ENCODE measurements at regions not wholly inside any gene's neighbourhood (a gene's known extent, or its start where the extent isn't known, plus 50 kb on each side); places are given as distances from the start of the nearest gene placed in this dataset.

DNA sequence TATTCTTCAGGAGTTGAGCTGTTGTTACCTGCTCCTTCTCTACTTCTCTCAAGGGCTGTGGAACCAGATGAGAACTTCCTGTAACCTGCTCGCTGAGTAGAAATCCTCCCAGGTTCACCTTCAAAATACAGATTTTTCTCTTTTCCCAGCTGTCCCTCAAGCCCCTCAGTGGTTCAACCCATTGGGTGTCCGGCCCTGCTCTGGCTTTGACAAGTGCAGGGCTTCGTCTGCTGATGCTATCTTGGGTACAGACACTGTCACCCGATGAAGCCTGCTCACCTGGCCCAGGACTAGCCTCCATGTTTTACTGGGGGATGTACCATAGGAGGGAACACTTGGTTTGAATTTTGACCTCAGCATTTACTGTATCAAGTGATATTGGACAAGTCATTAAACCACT, 490.4 kb downstream of the IRX1 start:
- no peak for TF ChIP-seq CTCF (IDR thresholded peaks at IDR 0.05)
- H3K4me1 ChIP-seq: no peaks in the 10 kb centered on the region
- no peak overlapping the region for H3K4me3 ChIP-seq
- no peaks in the 10 kb centered on the region for H3K36me3 ChIP-seq
- intact Hi-C loops (cut with DNase I): no loop called here
- no peak overlapping the region for H3K27ac ChIP-seq
- no peaks in the 10 kb centered on the region for H3K9me3 ChIP-seq
- DNase-seq (ENCODE audit: low spot score in 2 of 2): no peak
- no peaks in the 10 kb centered on the region for H3K27me3 ChIP-seq

DNA sequence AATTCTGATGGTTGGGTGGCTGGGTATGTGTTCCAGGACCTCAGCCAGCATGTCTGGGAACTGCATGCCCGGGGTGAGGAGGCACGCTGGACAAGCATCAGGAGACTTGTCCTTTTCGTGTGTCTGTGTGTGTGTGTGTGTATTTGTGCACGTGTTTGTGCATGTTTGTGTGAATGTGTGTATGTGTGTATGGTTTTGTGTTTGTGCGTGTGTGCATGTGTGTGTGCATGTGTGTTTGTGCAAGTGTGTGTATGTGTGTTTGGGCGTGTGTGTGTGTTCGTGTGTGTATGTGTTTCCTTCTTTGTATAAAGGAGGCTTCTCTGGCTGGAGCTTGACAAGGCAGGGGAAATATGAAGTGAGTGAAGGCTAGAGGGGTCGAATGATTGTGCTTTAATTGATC, 491.5 kb downstream of the IRX1 start:
- intact Hi-C loops (cut with DNase I): no loop called here
- Histone ChIP-seq H3K27ac (no peak overlapping the region), H3K4me3 (no peak overlapping the region), H3K36me3 (no peaks in the 10 kb centered on the region), H3K27me3 (no peaks in the 10 kb centered on the region), H3K9me3 (no peaks in the 10 kb centered on the region), H3K4me1 (no peaks in the 10 kb centered on the region)
- TF ChIP-seq CTCF (IDR thresholded peaks at IDR 0.05): no peak
- DNase-seq (ENCODE audit: low spot score in 2 of 2): no peak

- intact Hi-C loops (cut with DNase I): no loop called here
Measured at GRCh38 chr5:4089087-4089486, 493.5 kb downstream of the IRX1 start.

GRCh38 chr5:4093236-4093635, 497.6 kb downstream of the IRX1 start:
- intact Hi-C loops (cut with DNase I): no loop called here

More at GRCh38 chr5:4089087-4089486, 493.5 kb downstream of the IRX1 start:
- no peaks in the 10 kb centered on the region for H3K9me3 ChIP-seq
- no peaks in the 10 kb centered on the region for H3K4me1 ChIP-seq
- H3K27me3 ChIP-seq: no peaks in the 10 kb centered on the region
- TF ChIP-seq CTCF (IDR thresholded peaks at IDR 0.05): no peak
- no peaks in the 10 kb centered on the region for H3K36me3 ChIP-seq
- no peak for DNase-seq (ENCODE audit: low spot score in 2 of 2)
- no peak overlapping the region for H3K27ac ChIP-seq
- no peak overlapping the region for H3K4me3 ChIP-seq

DNA sequence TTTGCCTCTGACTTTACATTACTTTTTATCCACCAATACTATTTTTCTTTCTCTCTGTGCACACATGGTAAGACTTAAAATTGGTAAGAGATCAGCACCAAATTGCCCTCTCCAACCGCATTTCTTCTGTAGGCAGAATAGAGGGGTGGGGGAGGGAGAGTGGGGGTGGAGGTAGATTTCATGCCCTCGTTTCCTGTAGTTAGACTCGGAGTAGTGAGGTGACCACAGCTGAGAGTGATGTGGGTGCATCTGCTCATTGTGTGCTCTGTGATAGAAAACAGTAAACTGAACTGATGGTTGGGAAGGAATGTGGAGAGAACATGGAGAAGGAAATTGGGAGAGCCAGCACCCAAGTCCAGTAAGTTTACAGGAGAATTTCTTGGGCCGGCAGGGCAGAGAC, 498.3 kb downstream of the IRX1 start:
- TF ChIP-seq CTCF (IDR thresholded peaks at IDR 0.05): no peak
- intact Hi-C loops (cut with DNase I): no loop called here

More at GRCh38 chr5:4093236-4093635, 497.6 kb downstream of the IRX1 start:
- Histone ChIP-seq H3K27ac (no peak overlapping the region), H3K4me3 (no peak overlapping the region), H3K9me3 (no peaks in the 10 kb centered on the region), H3K4me1 (no peaks in the 10 kb centered on the region), H3K36me3 (no peaks in the 10 kb centered on the region), H3K27me3 (no peaks in the 10 kb centered on the region)
- no peak for DNase-seq (ENCODE audit: low spot score in 2 of 2)
- TF ChIP-seq CTCF (IDR thresholded peaks at IDR 0.05): no peak

More for the DNA sequence above, 498.3 kb downstream of the IRX1 start:
- no peaks in the 10 kb centered on the region for H3K9me3 ChIP-seq
- H3K4me3 ChIP-seq: no peak overlapping the region
- no peak overlapping the region for H3K27ac ChIP-seq
- no peaks in the 10 kb centered on the region for H3K27me3 ChIP-seq
- DNase-seq (ENCODE audit: low spot score in 2 of 2): no peak
- H3K4me1 ChIP-seq: no peaks in the 10 kb centered on the region
- H3K36me3 ChIP-seq: no peaks in the 10 kb centered on the region
